Astrocyte (in vitro differentiated cells and primary cell): ENCODE measurements at regions not wholly inside any gene's neighbourhood (a gene's known extent, or its start where the extent isn't known, plus 50 kb on each side); places are given as distances from the start of the nearest gene placed in this dataset.

Source experiments
- DNase-seq: peaks from one replicate; pipeline ENCODE4 v3.0.0-alpha.2; 2010; ENCODE audit warnings: low read depth
- FAIRE-seq: peaks from 2 replicates; lab custom pipeline; 2011; peaks lifted over from hg19 to GRCh38; lab: Jason Lieb, UNC
- H2AFZ ChIP-seq: 2 replicates; pipeline ENCODE4 v1.6.0; 2012; ENCODE audit warnings: low read depth, low read length, inconsistent platforms
- H3K27ac ChIP-seq: 2 replicates; pipeline ENCODE4 v1.5.1; 2011; ENCODE audit warnings: low read depth, low read length, inconsistent platforms
- H3K27me3 ChIP-seq: 2 replicates; pipeline ENCODE4 v1.6.0; 2011; ENCODE audit warnings: low read length, inconsistent platforms; ENCODE audit not compliant: insufficient read depth
- H3K36me3 ChIP-seq: 2 replicates; pipeline ENCODE4 v1.5.1; 2011; ENCODE audit warnings: low read length, inconsistent platforms; ENCODE audit not compliant: insufficient read depth
- H3K4me1 ChIP-seq: 2 replicates; pipeline ENCODE4 v1.5.1; 2011; ENCODE audit warnings: low read length, inconsistent platforms; ENCODE audit not compliant: insufficient read depth
- H3K4me2 ChIP-seq: 2 replicates; pipeline ENCODE4 v1.6.0; 2012; ENCODE audit warnings: low read length, inconsistent platforms
- H3K4me3 ChIP-seq: 2 replicates; pipeline ENCODE4 v1.5.1; 2011; ENCODE audit warnings: low read depth, mild to moderate bottlenecking, low read length, inconsistent platforms; ENCODE audit not compliant: insufficient read depth
- H3K79me2 ChIP-seq: 2 replicates; pipeline ENCODE4 v1.6.0; 2012; ENCODE audit warnings: mild to moderate bottlenecking, low read length, inconsistent platforms; ENCODE audit not compliant: insufficient read depth
- H3K9ac ChIP-seq: 2 replicates; pipeline ENCODE4 v1.6.0; 2012; ENCODE audit warnings: mild to moderate bottlenecking, low read length, inconsistent platforms
- H3K9me3 ChIP-seq: 2 replicates; pipeline ENCODE4 v1.5.1; 2012; ENCODE audit warnings: low read depth, mild to moderate bottlenecking, low read length, inconsistent platforms; ENCODE audit not compliant: insufficient read depth
- H4K20me1 ChIP-seq: 2 replicates; pipeline ENCODE4 v1.6.0; 2012; ENCODE audit warnings: low read length, inconsistent platforms; ENCODE audit not compliant: insufficient read depth
- H3K27ac Mint-ChIP-seq: one replicate; pipeline ENCODE4 v1.8.0; 2021; ENCODE audit warnings: mild to moderate bottlenecking, mixed read lengths; ENCODE audit not compliant: unreplicated experiment
- H3K27me3 Mint-ChIP-seq: one replicate; pipeline ENCODE4 v1.8.0; 2021; ENCODE audit warnings: low read depth, mixed read lengths; ENCODE audit not compliant: unreplicated experiment
- H3K36me3 Mint-ChIP-seq: one replicate; pipeline ENCODE4 v1.8.0; 2021; ENCODE audit warnings: low read depth, mixed read lengths; ENCODE audit not compliant: unreplicated experiment
- H3K4me1 Mint-ChIP-seq: one replicate; pipeline ENCODE4 v1.8.0; 2021; ENCODE audit warnings: low read depth, mixed read lengths; ENCODE audit not compliant: unreplicated experiment
- H3K4me3 Mint-ChIP-seq: one replicate; pipeline ENCODE4 v1.8.0; 2021; ENCODE audit warnings: mild to moderate bottlenecking, moderate library complexity, mixed read lengths; ENCODE audit not compliant: unreplicated experiment
- H3K9me3 Mint-ChIP-seq: one replicate; pipeline ENCODE4 v1.8.0; 2021; ENCODE audit warnings: mild to moderate bottlenecking, mixed read lengths; ENCODE audit not compliant: unreplicated experiment
- CTCF ChIP-seq: IDR thresholded peaks from 2 replicates; pipeline ENCODE4 v1.5.1; 2011; ENCODE audit warnings: low read depth, mild to moderate bottlenecking, inconsistent platforms, low read length, moderate library complexity; ENCODE audit not compliant: insufficient read depth
- EZH2 ChIP-seq: IDR thresholded peaks from 2 replicates; pipeline ENCODE4 v1.6.1; 2012; ENCODE audit warnings: mild to moderate bottlenecking, low read length, inconsistent platforms; ENCODE audit not compliant: insufficient read depth

- Histone ChIP-seq H3K36me3 (no peaks in the 10 kb centered on the region), H2AFZ (no peak overlapping the region), H3K9ac (no peak overlapping the region), H3K27ac (no peak overlapping the region), H3K4me2 (no peak overlapping the region), H3K9me3 (peaks cover 8% of the 10 kb centered on the region), H3K4me3 (no peak overlapping the region), H3K27me3 (no peaks in the 10 kb centered on the region), H3K79me2 (no peaks in the 10 kb centered on the region), H3K4me1 (no peaks in the 10 kb centered on the region), H4K20me1 (no peaks in the 10 kb centered on the region)
- no peak for DNase-seq
- Mint-ChIP-seq H3K9me3 (peaks cover 67% of the 10 kb centered on the region), H3K4me3 (no peak overlapping the region), H3K27ac (no peak overlapping the region), H3K4me1 (no peaks in the 10 kb centered on the region), H3K36me3 (no peaks in the 10 kb centered on the region), H3K27me3 (no peaks in the 10 kb centered on the region)
- FAIRE-seq, result no peak
- TF ChIP-seq EZH2, result no peak
Observed at GRCh38 chr12:34302131-34302885, 280.0 kb downstream of the ALG10 start.

GRCh38 chr12:34303091-34303870 lies 281.0 kb downstream of the ALG10 start:
- Mint-ChIP-seq H3K4me3 (no peak overlapping the region), H3K27me3 (no peaks in the 10 kb centered on the region), H3K4me1 (no peaks in the 10 kb centered on the region), H3K36me3 (no peaks in the 10 kb centered on the region), H3K9me3 (peaks cover 68% of the 10 kb centered on the region), H3K27ac (no peak overlapping the region)
- H3K9ac ChIP-seq, result no peak overlapping the region
- H3K79me2 ChIP-seq, result no peaks in the 10 kb centered on the region
- FAIRE-seq, result no peak
- no peaks in the 10 kb centered on the region for H4K20me1 ChIP-seq
- H3K27ac ChIP-seq, result no peak overlapping the region
- no peak overlapping the region for H3K4me2 ChIP-seq
- H3K36me3 ChIP-seq, result no peaks in the 10 kb centered on the region
- H3K27me3 ChIP-seq, result no peaks in the 10 kb centered on the region
- no peak for TF ChIP-seq CTCF
- TF ChIP-seq EZH2, result no peak
- no peaks in the 10 kb centered on the region for H3K4me1 ChIP-seq
- H2AFZ ChIP-seq, result no peak overlapping the region
- DNase-seq, result no peak
- no peak overlapping the region for H3K4me3 ChIP-seq
- H3K9me3 ChIP-seq, result peaks cover 6% of the 10 kb centered on the region

GRCh38 chr12:34304001-34304400 lies 281.7 kb downstream of the ALG10 start:
- Histone ChIP-seq H3K27me3 (no peaks in the 10 kb centered on the region), H3K4me2 (no peak overlapping the region), H2AFZ (no peak overlapping the region), H3K4me3 (no peak overlapping the region), H3K9ac (no peak overlapping the region), H3K36me3 (no peaks in the 10 kb centered on the region), H3K27ac (no peak overlapping the region), H3K4me1 (no peaks in the 10 kb centered on the region), H4K20me1 (no peaks in the 10 kb centered on the region), H3K9me3 (peaks cover 6% of the 10 kb centered on the region), H3K79me2 (no peaks in the 10 kb centered on the region)
- H3K27ac Mint-ChIP-seq, result no peak overlapping the region
- no peak for FAIRE-seq
- peaks cover 64% of the 10 kb centered on the region for H3K9me3 Mint-ChIP-seq
- H3K4me3 Mint-ChIP-seq, result no peak overlapping the region
- DNase-seq, result no peak
- H3K4me1 Mint-ChIP-seq, result no peaks in the 10 kb centered on the region
- no peaks in the 10 kb centered on the region for H3K36me3 Mint-ChIP-seq
- no peaks in the 10 kb centered on the region for H3K27me3 Mint-ChIP-seq
- TF ChIP-seq EZH2 (no peak), CTCF (no peak)
